ENCODE measurements at regions not wholly inside any gene's neighbourhood (a gene's known extent, or its start where the extent isn't known, plus 50 kb on each side); places are given as distances from the start of the nearest gene placed in this dataset.

- H3K9ac ChIP-seq (ENCODE audit: low read depth in 1 of 2, low read length in 2 of 2) = no peak overlapping the region
- DNase-seq (ENCODE audit: low spot score) = no peak
- H3K36me3 ChIP-seq (ENCODE audit: control insufficient read depth in 4 of 4, insufficient read depth in 3 of 4, low read depth in 1 of 4, low read length in 3 of 4) = no peaks in the 10 kb centered on the region
- H3K9me3 ChIP-seq (ENCODE audit: control insufficient read depth in 4 of 4, low read length in 3 of 4) = no peaks in the 10 kb centered on the region
- TF ChIP-seq RXRA (IDR thresholded peaks at IDR 0.05) (no peak), RAD21 (IDR thresholded peaks at IDR 0.05) (peak; percentile 20 to 47), SP1 (IDR thresholded peaks at IDR 0.05) (no peak), JUND (IDR thresholded peaks at IDR 0.05) (no peak), ATF3 (IDR thresholded peaks at IDR 0.05) (no peak), CTCF (IDR thresholded peaks at IDR 0.05; ENCODE audit: low read depth, low read length, missing input control) (peak; percentile 6), HNF4G (IDR thresholded peaks at IDR 0.05) (no peak)
- no peak overlapping the region for H3K27ac ChIP-seq (ENCODE audit: low read depth in 1 of 2, low read length in 2 of 2)
- peaks cover 0 to 4% (median 0%) of the 10 kb centered on the region in 4 donors for H3K27me3 ChIP-seq (ENCODE audit: control insufficient read depth in 4 of 4, insufficient read depth in 4 of 4, low read length in 3 of 4)
- H3K4me3 ChIP-seq (ENCODE audit: low read depth in 1 of 3, low read length in 3 of 3) = no peak overlapping the region
- H3K4me1 ChIP-seq (ENCODE audit: control insufficient read depth in 4 of 4, insufficient read depth in 4 of 4, low read length in 3 of 4) = no peaks in the 10 kb centered on the region
- 88% methylated on average over 1 of the region's 1 CpG for WGBS
These were observed 334.4 kb upstream of the DLGAP1 start for GRCh38 chr18:4789506-4789905.

GRCh38 chr18:4781873-4782272 is 326.8 kb upstream of the DLGAP1 start:
- WGBS = 75% methylated on average over 1 of the region's 1 CpG
- Histone ChIP-seq H3K4me1 (ENCODE audit: control insufficient read depth in 4 of 4, insufficient read depth in 4 of 4, low read length in 3 of 4) (no peaks in the 10 kb centered on the region), H3K27ac (ENCODE audit: low read depth in 1 of 2, low read length in 2 of 2) (no peak overlapping the region), H3K36me3 (ENCODE audit: control insufficient read depth in 4 of 4, insufficient read depth in 3 of 4, low read depth in 1 of 4, low read length in 3 of 4) (no peaks in the 10 kb centered on the region), H3K9me3 (ENCODE audit: control insufficient read depth in 4 of 4, low read length in 3 of 4) (no peaks in the 10 kb centered on the region), H3K27me3 (ENCODE audit: control insufficient read depth in 4 of 4, insufficient read depth in 4 of 4, low read length in 3 of 4) (no peaks in the 10 kb centered on the region), H3K9ac (ENCODE audit: low read depth in 1 of 2, low read length in 2 of 2) (no peak overlapping the region), H3K4me3 (ENCODE audit: low read depth in 1 of 3, low read length in 3 of 3) (no peak overlapping the region)
- no peak for DNase-seq (ENCODE audit: low spot score)
- no peak for TF ChIP-seq NR2F2 (IDR thresholded peaks at IDR 0.05)
- no peak for TF ChIP-seq RXRA (IDR thresholded peaks at IDR 0.05)
- TF ChIP-seq HNF4G (IDR thresholded peaks at IDR 0.05) = no peak
- no peak for TF ChIP-seq ATF3 (IDR thresholded peaks at IDR 0.05)
- no peak for TF ChIP-seq CTCF (IDR thresholded peaks at IDR 0.05; ENCODE audit: low read depth, low read length, missing input control)
- TF ChIP-seq REST (IDR thresholded peaks at IDR 0.05) = no peak

Data from liver (tissue), 8 donors.